Mesendoderm (in vitro differentiated cells): ENCODE measurements at regions not wholly inside any gene's neighbourhood (a gene's known extent, or its start where the extent isn't known, plus 50 kb on each side); places are given as distances from the start of the nearest gene placed in this dataset.
"Not testable (repeated sequence)": the region's sequence is repeated elsewhere in the genome, so short reads cannot be mapped to it uniquely, and the experiment has no call there.

ENCODE experiments used
- DNase-seq: peaks from one replicate; pipeline ENCODE4 v3.0.0; 2013
- H2AK5ac ChIP-seq: 2 replicates; pipeline ENCODE4 v1.6.1; 2013; ENCODE audit warnings: low read length, inconsistent platforms
- H2BK120ac ChIP-seq: 2 replicates; pipeline ENCODE4 v1.6.1; 2013; ENCODE audit warnings: low read depth, mild to moderate bottlenecking, low read length, moderate library complexity, mixed read lengths
- H2BK15ac ChIP-seq: replicated peaks from 2 replicates; pipeline ENCODE4 v1.6.1; 2013; ENCODE audit warnings: low read depth, mild to moderate bottlenecking, moderate library complexity
- H2BK5ac ChIP-seq: 2 replicates; pipeline ENCODE4 v1.6.1; 2013; ENCODE audit warnings: low read length, inconsistent platforms
- H3K18ac ChIP-seq: 2 replicates; pipeline ENCODE4 v1.6.1; 2013; ENCODE audit warnings: mild to moderate bottlenecking, low read length, mixed read lengths
- H3K23ac ChIP-seq: one replicate; pipeline ENCODE4 v1.6.1; 2013; ENCODE audit warnings: low read length
- H3K27ac ChIP-seq: 2 replicates; pipeline ENCODE4 v1.5.1; 2013; ENCODE audit warnings: low read depth, mild to moderate bottlenecking, inconsistent platforms, low read length, moderate library complexity
- H3K27me3 ChIP-seq: 2 replicates; pipeline ENCODE4 v1.6.1; 2013; ENCODE audit warnings: low read length, control low read depth, mild to moderate bottlenecking, inconsistent platforms; ENCODE audit not compliant: insufficient read depth, poor library complexity
- H3K36me3 ChIP-seq: 2 replicates; pipeline ENCODE4 v1.6.1; 2013; ENCODE audit warnings: low read length, inconsistent platforms; ENCODE audit not compliant: control insufficient read depth, insufficient read depth
- H3K4ac ChIP-seq: one replicate; pipeline ENCODE4 v1.6.1; 2013; ENCODE audit warnings: low read depth, mild to moderate bottlenecking, low read length, moderate library complexity
- H3K4me1 ChIP-seq: 2 replicates; pipeline ENCODE4 v1.6.1; 2013; ENCODE audit warnings: low read depth, low read length, inconsistent platforms; ENCODE audit not compliant: control insufficient read depth
- H3K4me2 ChIP-seq: 2 replicates; pipeline ENCODE4 v1.6.1; 2013; ENCODE audit warnings: low read length
- H3K4me3 ChIP-seq: 2 replicates; pipeline ENCODE4 v1.5.1; 2013; ENCODE audit warnings: mild to moderate bottlenecking, low read length
- H3K56ac ChIP-seq: one replicate; pipeline ENCODE4 v1.6.1; 2013; ENCODE audit warnings: low read length
- H3K79me1 ChIP-seq: 2 replicates; pipeline ENCODE4 v1.6.1; 2013; ENCODE audit warnings: low read length, inconsistent platforms
- H3K79me2 ChIP-seq: 2 replicates; pipeline ENCODE4 v1.6.1; 2013; ENCODE audit warnings: mild to moderate bottlenecking, low read length; ENCODE audit not compliant: control insufficient read depth, insufficient read depth
- H3K9ac ChIP-seq: 2 replicates; pipeline ENCODE4 v1.6.1; 2013; ENCODE audit warnings: low read length, inconsistent platforms
- H4K5ac ChIP-seq: one replicate; pipeline ENCODE4 v1.6.1; 2013; ENCODE audit warnings: low read length
- H4K8ac ChIP-seq: one replicate; pipeline ENCODE4 v1.6.1; 2013; ENCODE audit warnings: low read depth, mild to moderate bottlenecking, control low read depth, low read length, moderate library complexity
- WGBS: extraction: QIAGEN DNeasy Blood & Tissue Kit; methylation state at CpG from one replicate; pipeline ENCODE4 v1.1.7; 2013; ENCODE audit warnings: low lambda C conversion rate, missing lambda C conversion rate; ENCODE audit not compliant: insufficient coverage; ENCODE audit errors: extremely low coverage; 5-methylcytosine and 5-hydroxymethylcytosine counted together

- Histone ChIP-seq H2AK5ac (no peak overlapping the region), H3K9ac (no peak overlapping the region), H3K36me3 (no peaks in the 10 kb centered on the region), H3K79me1 (no peaks in the 10 kb centered on the region), H3K4ac (no peak overlapping the region), H3K4me3 (no peak overlapping the region), H3K27ac (no peak overlapping the region), H3K56ac (no peak overlapping the region), H2BK15ac (no peak overlapping the region), H2BK120ac (no peak overlapping the region), H3K4me2 (no peak overlapping the region), H3K18ac (no peak overlapping the region), H3K27me3 (no peaks in the 10 kb centered on the region), H4K8ac (no peak overlapping the region), H3K79me2 (no peaks in the 10 kb centered on the region), H2BK5ac (no peak overlapping the region), H3K23ac (no peak overlapping the region), H3K4me1 (no peaks in the 10 kb centered on the region), H4K5ac (no peak overlapping the region)
- no CpG with 5 or more reads among the region's 1 CpG for WGBS
- DNase-seq = no peak
These were observed 912.1 kb upstream of the GRIA3 start for GRCh38 chrX:122272011-122272410.

GRCh38 chrX:122279746-122280145 is 904.3 kb upstream of the GRIA3 start:
- Histone ChIP-seq H3K27ac (no peak overlapping the region), H2AK5ac (no peak overlapping the region), H3K4me1 (no peaks in the 10 kb centered on the region), H2BK15ac (no peak overlapping the region), H3K79me1 (no peaks in the 10 kb centered on the region), H3K4me3 (no peak overlapping the region), H3K18ac (no peak overlapping the region), H3K79me2 (no peaks in the 10 kb centered on the region), H3K56ac (no peak overlapping the region), H3K4me2 (no peak overlapping the region), H3K27me3 (no peaks in the 10 kb centered on the region), H3K36me3 (no peaks in the 10 kb centered on the region), H2BK5ac (no peak overlapping the region), H2BK120ac (no peak overlapping the region), H3K4ac (no peak overlapping the region), H3K23ac (no peak overlapping the region), H3K9ac (no peak overlapping the region), H4K8ac (no peak overlapping the region), H4K5ac (no peak overlapping the region)
- no peak for DNase-seq
- WGBS = 100% methylated on average over 1 of the region's 1 CpG

GRCh38 chrX:122299822-122300221 is 884.3 kb upstream of the GRIA3 start:
- not testable (repeated sequence) for H2BK120ac ChIP-seq, H4K5ac ChIP-seq, H3K4me1 ChIP-seq, H2BK5ac ChIP-seq, H3K79me1 ChIP-seq, H3K27ac ChIP-seq, H3K9ac ChIP-seq, H3K4ac ChIP-seq, H3K36me3 ChIP-seq, H3K18ac ChIP-seq, H3K4me3 ChIP-seq, H3K27me3 ChIP-seq, H3K4me2 ChIP-seq, H2AK5ac ChIP-seq, H3K56ac ChIP-seq, H4K8ac ChIP-seq, H3K23ac ChIP-seq, H2BK15ac ChIP-seq, DNase-seq, H3K79me2 ChIP-seq
- no CpG with 5 or more reads among the region's 5 CpGs for WGBS

GRCh38 chrX:122301491-122301890 is 882.6 kb upstream of the GRIA3 start:
- Histone ChIP-seq H2BK120ac (no peak overlapping the region), H3K79me1 (no peaks in the 10 kb centered on the region), H2BK5ac (no peak overlapping the region), H3K27ac (no peak overlapping the region), H3K79me2 (no peaks in the 10 kb centered on the region), H3K4ac (no peak overlapping the region), H2BK15ac (no peak overlapping the region), H4K8ac (no peak overlapping the region), H4K5ac (no peak overlapping the region), H3K18ac (no peak overlapping the region), H3K56ac (no peak overlapping the region), H3K4me3 (no peak overlapping the region), H2AK5ac (no peak overlapping the region), H3K27me3 (no peaks in the 10 kb centered on the region), H3K4me2 (no peak overlapping the region), H3K23ac (no peak overlapping the region), H3K4me1 (no peaks in the 10 kb centered on the region), H3K36me3 (no peaks in the 10 kb centered on the region), H3K9ac (no peak overlapping the region)
- no peak for DNase-seq

GRCh38 chrX:122303761-122304160 is 880.3 kb upstream of the GRIA3 start:
- DNase-seq = no peak
- Histone ChIP-seq H2BK120ac (no peak overlapping the region), H2BK15ac (no peak overlapping the region), H3K4me3 (no peak overlapping the region), H3K79me1 (no peaks in the 10 kb centered on the region), H3K4ac (no peak overlapping the region), H3K79me2 (no peaks in the 10 kb centered on the region), H2AK5ac (no peak overlapping the region), H3K4me1 (no peaks in the 10 kb centered on the region), H3K9ac (no peak overlapping the region), H2BK5ac (no peak overlapping the region), H3K4me2 (no peak overlapping the region), H3K36me3 (no peaks in the 10 kb centered on the region), H4K5ac (no peak overlapping the region), H3K18ac (no peak overlapping the region), H3K27ac (no peak overlapping the region), H3K27me3 (no peaks in the 10 kb centered on the region), H3K56ac (no peak overlapping the region), H3K23ac (no peak overlapping the region), H4K8ac (no peak overlapping the region)

GRCh38 chrX:122344816-122345215 is 839.3 kb upstream of the GRIA3 start:
- Histone ChIP-seq H3K79me1 (no peaks in the 10 kb centered on the region), H2BK120ac (no peak overlapping the region), H3K4ac (no peak overlapping the region), H3K56ac (no peak overlapping the region), H3K27me3 (no peaks in the 10 kb centered on the region), H3K27ac (no peak overlapping the region), H3K4me2 (no peak overlapping the region), H3K4me3 (no peak overlapping the region), H2BK15ac (no peak overlapping the region), H3K36me3 (no peaks in the 10 kb centered on the region), H4K5ac (no peak overlapping the region), H4K8ac (no peak overlapping the region), H2AK5ac (no peak overlapping the region), H3K4me1 (no peaks in the 10 kb centered on the region), H3K79me2 (no peaks in the 10 kb centered on the region), H3K23ac (no peak overlapping the region), H2BK5ac (no peak overlapping the region), H3K9ac (no peak overlapping the region), H3K18ac (no peak overlapping the region)
- no CpG with 5 or more reads among the region's 3 CpGs for WGBS
- no peak for DNase-seq
